Muscle of back (tissue), 3 donors: ENCODE measurements at regions not wholly inside any gene's neighbourhood (a gene's known extent, or its start where the extent isn't known, plus 50 kb on each side); places are given as distances from the start of the nearest gene placed in this dataset.
"Not testable (repeated sequence)": the region's sequence is repeated elsewhere in the genome, so short reads cannot be mapped to it uniquely, and the experiment has no call there.

ENCODE experiments used
- DNase-seq, 3 donors: peaks; one replicate each; pipeline versions ENCODE4 v3.0.0 to v3.0.0-alpha.2; 2013

GRCh38 chr9:83191154-83191553 lies 128.2 kb upstream of the RASEF start:
- DNase-seq: no peak

GRCh38 chr9:83189026-83189425 lies 126.1 kb upstream of the RASEF start:
- DNase-seq: not testable (repeated sequence)

- no peak for DNase-seq
Measured at GRCh38 chr9:83188277-83188676, 125.3 kb upstream of the RASEF start.

GRCh38 chr9:83186155-83186737 lies 123.3 kb upstream of the RASEF start:
- DNase-seq: no peak

- DNase-seq: no peak
Measured at GRCh38 chr9:83185488-83186154, 122.7 kb upstream of the RASEF start.

GRCh38 chr9:83183621-83184020 lies 120.7 kb upstream of the RASEF start:
- DNase-seq: peak in 1 of 3 donors; percentile 31

GRCh38 chr9:83182071-83182470 lies 119.1 kb upstream of the RASEF start:
- DNase-seq: no peak

GRCh38 chr9:83178717-83179116 lies 115.8 kb upstream of the RASEF start:
- DNase-seq: no peak

- no peak for DNase-seq
Measured at GRCh38 chr9:83177747-83178146, 114.8 kb upstream of the RASEF start.

GRCh38 chr9:83167126-83167525 lies 104.2 kb upstream of the RASEF start:
- DNase-seq: no peak

GRCh38 chr9:83166372-83166771 lies 103.4 kb upstream of the RASEF start:
- DNase-seq: no peak

GRCh38 chr9:83155733-83156132 lies 92.8 kb upstream of the RASEF start:
- DNase-seq: no peak

- no peak for DNase-seq
Measured at GRCh38 chr9:83154821-83155220, 91.9 kb upstream of the RASEF start.

- no peak for DNase-seq
Measured at GRCh38 chr9:83154087-83154736, 91.3 kb upstream of the RASEF start.

GRCh38 chr9:83153030-83153429 lies 90.1 kb upstream of the RASEF start:
- no peak for DNase-seq

GRCh38 chr9:83151627-83152137 lies 88.7 kb upstream of the RASEF start:
- DNase-seq: no peak

GRCh38 chr9:83147315-83148149 lies 84.6 kb upstream of the RASEF start:
- DNase-seq: no peak

- DNase-seq: no peak
Measured at GRCh38 chr9:83146325-83146724, 83.4 kb upstream of the RASEF start.

- DNase-seq: no peak
Measured at GRCh38 chr9:83144492-83144891, 81.5 kb upstream of the RASEF start.

GRCh38 chr9:83142389-83142788 lies 79.4 kb upstream of the RASEF start:
- DNase-seq: no peak

- no peak for DNase-seq
Measured at GRCh38 chr9:83141887-83142286, 78.9 kb upstream of the RASEF start.

GRCh38 chr9:83140061-83140460 lies 77.1 kb upstream of the RASEF start:
- no peak for DNase-seq
